HepG2 (cell line): ENCODE measurements at regions not wholly inside any gene's neighbourhood (a gene's known extent, or its start where the extent isn't known, plus 50 kb on each side); places are given as distances from the start of the nearest gene placed in this dataset.

ENCODE experiments used
- ASH2L ChIP-seq: fragments of 300-600, 200-600 bp; sonication (generic); IDR thresholded peaks from 2 replicates; pipeline ENCODE4 v1.7.0; 2017; ENCODE audit warnings: low read depth, mild to moderate bottlenecking, moderate library complexity, mixed read lengths, low read length; ENCODE audit not compliant: insufficient read length
- MXI1 ChIP-seq: IDR thresholded peaks from 3 replicates; pipeline ENCODE4 v1.6.1; 2012; ENCODE audit warnings: low read depth, low read length, inconsistent platforms, borderline replicate concordance
- RELA ChIP-seq: sonication (generic); formaldehyde crosslinking; IDR thresholded peaks from 2 replicates; pipeline ENCODE4 v1.4.0; 2020; ENCODE audit warnings: missing genetic modification reagents
- RNF2 ChIP-seq: fragments of 450-650 bp; conservative IDR thresholded peaks from 2 replicates; pipeline ENCODE4 v1.6.1; 2016; ENCODE audit warnings: low read depth
- TGIF2 ChIP-seq: IDR thresholded peaks from 2 replicates; pipeline ENCODE4 v1.6.1; 2016; ENCODE audit warnings: control low read depth, missing compliant biosample characterization
- TOPORS ChIP-seq: sonication (generic); formaldehyde crosslinking; IDR thresholded peaks from 2 replicates; pipeline ENCODE4 v1.8.0; 2023; ENCODE audit warnings: mild to moderate bottlenecking, missing genetic modification reagents

- TF ChIP-seq MXI1 (no peak), TOPORS (CRISPR knock-in tag) (no peak), TGIF2 (CRISPR knock-in tag) (no peak), ASH2L (no peak), RNF2 (no peak), RELA (no peak)
These were observed 136.8 kb downstream of the KIT start for GRCh38 chr4:54794579-54794978.
